Hematopoietic multipotent progenitor cell treated with erythropoietin and hydrocortisone succinate and interleukin-3 and kit ligand, for 17 days (in vitro differentiated cells): ENCODE measurements at regions not wholly inside any gene's neighbourhood (a gene's known extent, or its start where the extent isn't known, plus 50 kb on each side); places are given as distances from the start of the nearest gene placed in this dataset.
"Not testable (repeated sequence)": the region's sequence is repeated elsewhere in the genome, so short reads cannot be mapped to it uniquely, and the experiment has no call there.

Experiments used
- DNase-seq: peaks from one replicate; pipeline ENCODE4 v3.0.0-alpha.2; 2015; ENCODE audit warnings: low spot score

- DNase-seq: no peak
Observed at GRCh38 chr1:191674626-191675179, 483.6 kb upstream of the RGS18 start.

- no peak for DNase-seq
Observed at GRCh38 chr1:191675856-191676783, 482.1 kb upstream of the RGS18 start.

GRCh38 chr1:191685669-191686068 lies 472.6 kb upstream of the RGS18 start:
- DNase-seq: no peak

DNA sequence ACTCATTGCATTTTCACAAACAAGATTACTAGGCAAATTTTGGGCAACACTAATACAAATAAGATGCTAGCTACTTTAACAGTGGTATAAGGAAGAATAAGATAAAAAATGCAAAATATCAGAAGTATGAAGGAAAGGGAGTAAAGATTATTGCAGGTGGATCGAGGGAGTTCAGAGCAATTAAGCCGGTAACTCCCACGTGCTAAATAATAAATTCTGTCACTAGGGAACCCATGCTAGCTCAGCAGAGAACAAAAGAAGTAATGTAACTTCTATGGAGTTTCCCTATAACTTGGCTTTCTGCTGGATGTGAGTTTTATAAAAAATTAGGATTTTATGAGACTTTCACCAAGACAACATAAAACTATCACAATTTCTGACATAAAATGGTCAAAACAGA lies 470.5 kb upstream of the RGS18 start:
- no peak for DNase-seq

DNA sequence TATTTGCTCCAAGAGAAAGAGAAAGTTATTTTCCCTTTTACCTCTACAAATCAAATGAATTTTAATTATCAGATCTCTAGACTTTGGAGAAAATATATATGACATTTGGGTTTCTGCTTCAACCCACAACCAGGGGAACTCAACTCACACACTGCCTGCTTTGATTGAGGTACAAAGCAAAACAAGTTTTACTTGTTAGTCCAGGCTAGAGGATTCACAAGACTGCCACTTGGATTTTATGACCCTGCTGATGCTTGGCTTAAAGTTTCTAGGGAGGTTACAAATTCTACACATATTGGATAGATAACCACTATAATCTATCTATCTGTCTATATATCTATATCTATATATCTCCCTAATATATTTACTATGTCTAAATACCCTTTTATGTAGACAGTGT lies 467.3 kb upstream of the RGS18 start:
- DNase-seq: no peak

GRCh38 chr1:191693797-191694196 lies 464.5 kb upstream of the RGS18 start:
- no peak for DNase-seq

GRCh38 chr1:191695865-191696264 lies 462.4 kb upstream of the RGS18 start:
- no peak for DNase-seq

DNA sequence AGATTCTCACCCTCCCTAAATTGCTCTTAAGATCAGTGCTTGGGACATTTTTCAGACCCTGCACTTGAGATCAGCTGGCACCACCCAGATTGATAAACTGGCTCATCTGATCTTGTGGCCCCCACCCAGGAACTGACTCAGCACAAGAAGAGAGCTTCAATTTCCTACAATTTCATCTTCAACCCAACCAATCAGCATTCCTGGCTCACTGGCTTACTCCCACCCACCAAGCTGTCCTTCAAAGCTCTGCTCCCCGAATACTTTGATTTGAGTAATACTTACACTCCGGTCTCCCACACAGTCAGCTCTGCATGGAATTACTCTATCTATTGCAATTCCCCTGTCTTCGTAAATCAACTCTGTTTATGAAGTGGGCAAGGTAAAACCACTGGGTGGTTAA lies 461.9 kb upstream of the RGS18 start:
- no peak for DNase-seq

DNA sequence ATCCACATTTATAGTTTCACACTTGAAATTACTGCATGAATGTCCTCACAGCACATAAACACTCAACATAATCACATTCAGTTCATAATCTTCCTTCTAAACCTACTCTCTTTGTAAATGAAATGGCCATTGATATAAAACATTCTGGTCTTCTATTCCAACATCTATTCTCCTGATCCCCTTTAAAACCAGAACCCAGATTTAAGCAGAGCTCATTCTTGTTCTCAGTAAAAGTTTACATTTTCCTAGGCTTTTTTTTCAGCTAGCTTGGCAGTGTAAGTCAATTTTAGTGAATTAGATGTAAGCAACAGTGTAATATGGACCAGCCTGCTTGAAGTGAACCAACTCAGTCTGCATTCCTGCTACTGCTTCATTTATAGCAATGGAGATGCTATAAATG lies 460.7 kb upstream of the RGS18 start:
- DNase-seq: no peak

GRCh38 chr1:191698246-191698645 lies 460.0 kb upstream of the RGS18 start:
- DNase-seq: no peak

DNA sequence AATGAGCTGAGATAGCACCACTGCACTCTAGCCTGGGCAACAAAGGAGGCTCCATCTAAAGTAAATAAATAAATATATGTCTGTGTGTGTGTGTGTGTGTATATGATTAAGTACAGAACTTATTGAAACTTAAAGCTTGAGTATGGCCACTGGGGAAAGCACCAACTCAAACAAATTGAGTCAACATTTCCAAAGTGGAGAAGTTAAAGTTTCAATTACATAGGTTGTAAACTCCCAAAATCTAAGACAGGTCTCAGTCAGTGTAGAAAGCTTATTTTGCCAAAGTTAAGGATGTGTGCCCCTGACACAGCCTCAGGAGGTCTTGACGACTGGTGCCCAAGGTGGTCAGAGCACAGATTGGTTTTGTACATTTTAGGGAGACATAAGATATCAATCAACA lies 458.9 kb upstream of the RGS18 start:
- DNase-seq: no peak

- DNase-seq: no peak
Observed at GRCh38 chr1:191700922-191701321, 457.3 kb upstream of the RGS18 start.

DNA sequence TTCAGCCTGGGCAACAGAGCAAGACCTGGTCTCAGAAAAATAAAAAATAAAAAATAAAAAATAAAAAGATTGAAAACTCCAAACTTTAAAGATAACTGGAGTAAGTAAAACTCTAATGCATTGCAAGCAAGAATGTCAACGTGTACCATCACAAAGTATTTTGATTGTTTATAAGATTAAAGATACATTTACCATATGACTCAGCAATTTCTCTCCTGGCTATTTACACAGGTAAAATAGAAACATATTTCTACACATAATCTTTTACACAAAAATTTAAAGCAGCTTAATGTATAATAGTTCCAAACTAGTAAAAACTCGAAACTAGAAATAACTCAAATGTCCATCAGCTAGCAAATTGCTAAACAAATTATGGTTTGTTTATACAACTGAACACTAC lies 456.1 kb upstream of the RGS18 start:
- no peak for DNase-seq

DNA sequence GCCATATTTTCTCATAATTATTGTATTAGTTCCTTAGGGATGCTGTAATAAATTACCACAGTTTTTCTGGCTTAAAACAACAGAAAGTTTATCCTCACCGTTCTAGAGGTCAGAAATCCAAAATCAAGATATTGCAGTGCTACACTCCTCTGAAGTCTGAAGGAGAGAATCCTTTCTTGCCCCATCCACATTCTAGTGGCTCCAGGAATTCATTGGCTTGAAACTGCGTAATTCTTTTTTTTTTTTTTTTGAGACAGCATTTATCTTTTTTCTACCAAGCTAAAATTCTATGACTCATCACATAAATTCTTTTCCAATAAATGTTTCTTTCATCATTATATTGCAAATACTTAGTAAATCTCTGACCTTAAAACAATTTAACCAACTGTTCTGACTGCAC lies 451.0 kb upstream of the RGS18 start:
- no peak for DNase-seq

- no peak for DNase-seq
Observed at GRCh38 chr1:191709215-191709614, 449.0 kb upstream of the RGS18 start.

DNA sequence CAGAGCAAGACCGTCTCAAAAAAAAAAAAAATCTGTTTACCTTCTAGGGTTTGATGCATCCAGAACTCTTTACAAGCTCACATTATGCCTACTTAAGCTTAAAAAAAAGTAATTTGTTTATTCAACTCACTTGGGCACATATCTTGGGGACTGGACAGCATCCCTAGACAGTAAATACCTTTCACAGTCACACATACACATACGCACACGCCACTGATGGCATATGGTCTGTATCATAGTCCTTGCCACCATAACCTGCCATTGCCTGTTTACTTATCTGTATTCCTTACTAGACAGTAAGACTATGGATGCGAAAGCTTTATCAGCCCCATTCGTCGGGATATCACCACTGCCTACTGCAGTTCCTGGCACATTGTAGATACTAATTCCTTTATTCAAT lies 446.3 kb upstream of the RGS18 start:
- no peak for DNase-seq

- no peak for DNase-seq
Observed at GRCh38 chr1:191714845-191715244, 443.4 kb upstream of the RGS18 start.

- DNase-seq: no peak
Observed at GRCh38 chr1:191729742-191730141, 428.5 kb upstream of the RGS18 start.

- not testable (repeated sequence) for DNase-seq
Observed at GRCh38 chr1:191731608-191732302, 426.5 kb upstream of the RGS18 start.

GRCh38 chr1:191734321-191734720 lies 423.9 kb upstream of the RGS18 start:
- no peak for DNase-seq

- no peak for DNase-seq
Observed at GRCh38 chr1:191739544-191739943, 418.7 kb upstream of the RGS18 start.

- DNase-seq: no peak
Observed at GRCh38 chr1:191752342-191752741, 405.9 kb upstream of the RGS18 start.

DNA sequence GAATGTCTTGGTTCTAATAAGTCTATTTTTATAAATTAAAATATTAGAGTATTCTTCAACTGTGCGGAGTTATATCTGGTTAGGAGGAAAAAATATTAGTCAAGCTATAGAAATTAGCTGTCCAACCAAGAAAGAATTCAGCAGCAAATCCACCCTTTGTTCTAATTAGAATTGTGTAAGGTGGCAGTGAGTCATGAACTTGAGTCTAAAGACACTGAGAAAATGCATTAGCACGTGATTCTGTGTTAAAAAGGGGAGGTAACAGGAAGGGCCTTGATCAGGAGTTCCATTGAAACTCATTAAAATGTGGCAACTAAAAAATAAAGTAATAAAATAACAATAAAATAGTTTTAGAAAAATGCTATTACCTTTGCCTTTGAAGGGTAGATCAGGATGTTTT lies 398.2 kb upstream of the RGS18 start:
- no peak for DNase-seq
